Daoy (cell line): ENCODE measurements at regions not wholly inside any gene's neighbourhood (a gene's known extent, or its start where the extent isn't known, plus 50 kb on each side); places are given as distances from the start of the nearest gene placed in this dataset.

Experiments
- DNase-seq: peaks from one replicate; pipeline ENCODE4 v3.0.0-alpha.2; 2015; ENCODE audit warnings: low read depth

GRCh38 chr4:31059753-31060522 lies 339.8 kb downstream of the PCDH7 start:
- no peak for DNase-seq

- no peak for DNase-seq
Measured at GRCh38 chr4:31065086-31065485, 344.9 kb downstream of the PCDH7 start.

GRCh38 chr4:31068257-31069075 lies 348.3 kb downstream of the PCDH7 start:
- DNase-seq = no peak

GRCh38 chr4:31069151-31069550 lies 349.0 kb downstream of the PCDH7 start:
- DNase-seq = no peak

GRCh38 chr4:31071508-31072486 lies 351.6 kb downstream of the PCDH7 start:
- no peak for DNase-seq

GRCh38 chr4:31075969-31076368 lies 355.8 kb downstream of the PCDH7 start:
- DNase-seq = no peak

- DNase-seq = no peak
Measured at GRCh38 chr4:31078661-31079060, 358.5 kb downstream of the PCDH7 start.

- no peak for DNase-seq
Measured at GRCh38 chr4:31080887-31081286, 360.7 kb downstream of the PCDH7 start.

GRCh38 chr4:31081366-31081765 lies 361.2 kb downstream of the PCDH7 start:
- DNase-seq = no peak

- no peak for DNase-seq
Measured at GRCh38 chr4:31083456-31083855, 363.3 kb downstream of the PCDH7 start.

- DNase-seq = no peak
Measured at GRCh38 chr4:31084806-31085416, 364.7 kb downstream of the PCDH7 start.

GRCh38 chr4:31085689-31086088 lies 365.5 kb downstream of the PCDH7 start:
- DNase-seq = no peak

GRCh38 chr4:31086756-31087330 lies 366.7 kb downstream of the PCDH7 start:
- DNase-seq = no peak

GRCh38 chr4:31088600-31089230 lies 368.5 kb downstream of the PCDH7 start:
- no peak for DNase-seq

- DNase-seq = peak; percentile 9
Measured at GRCh38 chr4:31089815-31090214, 369.6 kb downstream of the PCDH7 start.

- DNase-seq = no peak
Measured at GRCh38 chr4:31094474-31094873, 374.3 kb downstream of the PCDH7 start.

- no peak for DNase-seq
Measured at GRCh38 chr4:31097999-31098398, 377.8 kb downstream of the PCDH7 start.

GRCh38 chr4:31100536-31100935 lies 380.4 kb downstream of the PCDH7 start:
- DNase-seq = no peak

GRCh38 chr4:31104043-31104442 lies 383.9 kb downstream of the PCDH7 start:
- no peak for DNase-seq

- no peak for DNase-seq
Measured at GRCh38 chr4:31104577-31104976, 384.4 kb downstream of the PCDH7 start.

- DNase-seq = no peak
Measured at GRCh38 chr4:31106419-31106818, 386.2 kb downstream of the PCDH7 start.
